ENCODE measurements at regions not wholly inside any gene's neighbourhood (a gene's known extent, or its start where the extent isn't known, plus 50 kb on each side); places are given as distances from the start of the nearest gene placed in this dataset.

DNA sequence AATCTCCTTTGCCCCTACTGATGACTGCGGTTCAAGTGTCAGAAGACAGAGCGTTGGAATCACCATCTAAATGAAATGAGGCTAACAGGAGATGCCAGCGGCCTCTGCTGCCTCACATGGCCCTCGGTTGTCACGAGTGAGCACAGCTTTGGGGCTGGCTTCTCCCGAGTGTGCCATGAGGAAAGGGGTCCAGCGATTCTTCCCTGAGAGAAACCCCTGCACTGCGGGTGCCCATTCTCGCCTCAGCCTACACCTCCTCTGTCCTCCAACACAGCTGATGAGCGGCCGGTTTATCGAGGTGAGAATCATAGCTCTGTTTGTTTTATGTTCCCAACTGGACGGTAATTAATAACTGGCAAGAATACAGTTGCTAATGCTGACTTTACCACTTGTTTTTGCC lies 144.7 kb upstream of the RPS6KA2 start:
- Histone ChIP-seq H3K4me3 (no peak overlapping the region), H3K4me1 (no peaks in the 10 kb centered on the region), H3K27me3 (ENCODE audit: low read depth) (no peaks in the 10 kb centered on the region), H3K36me3 (replicated peaks) (no peaks in the 10 kb centered on the region), H3K9me3 (no peaks in the 10 kb centered on the region)
- no peak for DNase-seq (ENCODE audit: low spot score in 2 of 2)
- in situ Hi-C loops (cut with MboI; ENCODE audit: low sequenced_read_pairs): loop anchor here (10.0 kb wide), 1 partner anchor 363 kb away; no protein-coding TSS in a partner anchor

DNA sequence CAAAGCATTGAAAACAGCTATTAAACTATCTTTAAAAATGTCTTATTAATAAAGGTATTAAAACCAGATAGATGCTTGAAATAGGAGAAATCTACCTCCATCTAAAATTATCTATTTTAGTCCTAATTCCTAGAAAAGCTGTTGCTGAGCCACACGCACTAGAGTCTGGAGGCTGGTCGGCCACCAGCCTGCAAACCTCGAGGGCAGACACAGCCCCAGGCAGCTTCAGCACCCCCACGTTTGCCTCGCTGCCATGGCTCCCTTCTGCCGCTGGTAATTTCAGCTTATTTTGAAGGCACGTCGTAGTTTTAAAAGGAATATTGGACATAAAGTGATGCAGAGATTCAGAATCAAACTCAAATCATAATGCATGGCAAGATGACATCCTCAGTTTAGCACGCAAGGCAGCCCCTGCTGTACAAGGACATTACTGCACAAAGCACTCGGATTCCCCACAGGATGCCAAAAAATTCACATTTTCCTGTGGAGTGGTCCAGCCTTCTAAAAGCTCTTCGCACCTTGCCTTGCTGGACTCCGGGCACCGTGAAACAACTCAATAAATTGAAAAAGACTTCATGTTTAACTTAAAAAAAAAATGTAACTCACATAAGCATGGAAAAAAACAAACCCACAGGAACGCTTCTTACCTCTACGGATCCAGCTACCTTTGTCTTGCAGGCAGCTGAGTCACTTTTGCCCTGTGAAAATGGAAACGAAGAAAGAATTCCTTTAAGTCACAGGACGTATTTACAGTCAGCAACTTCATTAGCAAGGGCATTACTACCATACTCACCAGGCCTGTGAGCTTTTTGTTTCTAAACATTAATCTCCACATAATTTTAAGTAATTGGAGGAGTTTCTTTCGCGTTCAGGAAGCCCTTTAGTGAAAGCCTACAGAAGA lies 143.4 kb upstream of the RPS6KA2 start:
- H3K4me1 ChIP-seq: no peaks in the 10 kb centered on the region
- in situ Hi-C loops (cut with MboI; ENCODE audit: low sequenced_read_pairs): loop anchor here (10.0 kb wide), 1 partner anchor 364 kb away; no protein-coding TSS in a partner anchor
- H3K27me3 ChIP-seq (ENCODE audit: low read depth): no peaks in the 10 kb centered on the region
- H3K36me3 ChIP-seq (replicated peaks): no peaks in the 10 kb centered on the region
- H3K4me3 ChIP-seq: no peak overlapping the region
- H3K9me3 ChIP-seq: no peaks in the 10 kb centered on the region
- no peak for DNase-seq (ENCODE audit: low spot score in 2 of 2)

DNA sequence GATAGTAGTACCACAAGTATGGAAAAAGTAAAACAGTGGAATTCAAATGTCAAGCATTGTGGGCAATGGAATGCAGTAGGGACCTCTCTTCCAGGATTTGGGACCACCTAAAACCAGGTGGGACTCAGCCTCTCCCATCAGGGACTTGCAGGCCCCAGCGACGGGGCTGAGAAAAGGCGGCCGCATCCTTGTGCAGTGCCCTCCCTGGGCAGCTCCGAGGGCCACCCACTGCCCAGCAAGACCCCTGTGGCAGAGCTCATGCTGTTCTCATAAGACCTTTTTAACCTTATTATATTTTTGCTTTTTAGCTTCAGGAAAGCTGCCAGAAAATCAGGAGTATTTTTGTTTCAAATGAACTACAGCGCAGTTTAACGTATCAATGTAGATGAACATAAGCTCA lies 142.6 kb upstream of the RPS6KA2 start:
- in situ Hi-C loops (cut with MboI; ENCODE audit: low sequenced_read_pairs): loop anchor here (10.0 kb wide), 1 partner anchor 365 kb away; no protein-coding TSS in a partner anchor
- no peak for DNase-seq (ENCODE audit: low spot score in 2 of 2)
- H3K4me3 ChIP-seq: no peak overlapping the region

DNA sequence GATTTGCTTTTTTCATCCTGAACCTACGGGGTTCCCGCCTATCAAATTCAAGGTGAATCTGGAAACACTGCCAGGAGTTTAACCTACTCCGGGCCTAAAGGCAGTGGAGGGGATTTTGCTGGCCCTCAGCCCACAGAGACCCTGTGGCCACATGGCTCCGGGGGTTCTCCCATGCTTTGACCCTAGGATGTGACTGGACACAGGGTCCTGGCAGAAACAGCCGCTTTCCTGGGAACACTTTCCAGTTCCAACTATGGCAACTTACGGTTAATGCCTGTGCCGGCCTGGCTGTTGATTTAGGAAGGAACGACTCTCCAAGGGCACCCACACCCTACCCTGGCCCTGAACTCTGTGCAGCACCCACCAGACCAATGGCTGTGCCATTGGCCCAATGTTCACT lies 141.7 kb upstream of the RPS6KA2 start:
- Histone ChIP-seq H3K4me1 (no peaks in the 10 kb centered on the region), H3K27me3 (ENCODE audit: low read depth) (no peaks in the 10 kb centered on the region), H3K9me3 (no peaks in the 10 kb centered on the region), H3K4me3 (no peak overlapping the region), H3K36me3 (replicated peaks) (no peaks in the 10 kb centered on the region)
- in situ Hi-C loops (cut with MboI; ENCODE audit: low sequenced_read_pairs): no loop called here
- no peak for DNase-seq (ENCODE audit: low spot score in 2 of 2)

More for the DNA sequence above, 142.6 kb upstream of the RPS6KA2 start:
- Histone ChIP-seq H3K9me3 (no peaks in the 10 kb centered on the region), H3K27me3 (ENCODE audit: low read depth) (no peaks in the 10 kb centered on the region), H3K36me3 (replicated peaks) (no peaks in the 10 kb centered on the region), H3K4me1 (no peaks in the 10 kb centered on the region)

DNA sequence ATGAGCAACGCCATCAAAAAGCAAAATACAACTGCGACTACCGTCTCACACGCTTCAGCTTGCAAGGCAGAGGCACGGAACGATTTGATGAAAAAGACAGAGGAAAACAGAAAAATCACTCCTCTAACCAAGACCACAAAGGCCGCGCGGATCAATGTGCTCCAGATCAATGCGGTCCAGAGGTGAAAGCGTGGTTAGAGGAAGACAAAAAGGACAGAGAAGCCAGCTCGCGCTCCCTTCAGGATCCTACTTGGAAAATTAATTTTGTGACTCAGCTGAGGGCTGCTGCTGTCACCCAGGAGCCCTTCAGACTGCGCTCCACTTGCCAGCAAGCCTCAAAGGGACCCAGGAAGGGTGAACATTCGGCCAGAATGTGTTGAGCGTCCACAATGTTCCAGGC lies 140.2 kb upstream of the RPS6KA2 start:
- Histone ChIP-seq H3K27me3 (ENCODE audit: low read depth) (no peaks in the 10 kb centered on the region), H3K36me3 (replicated peaks) (no peaks in the 10 kb centered on the region), H3K4me3 (no peak overlapping the region), H3K4me1 (no peaks in the 10 kb centered on the region), H3K9me3 (no peaks in the 10 kb centered on the region)
- peak in 1 of 2 experiments; percentile 5 for DNase-seq (ENCODE audit: low spot score in 2 of 2)
- in situ Hi-C loops (cut with MboI; ENCODE audit: low sequenced_read_pairs): no loop called here

DNA sequence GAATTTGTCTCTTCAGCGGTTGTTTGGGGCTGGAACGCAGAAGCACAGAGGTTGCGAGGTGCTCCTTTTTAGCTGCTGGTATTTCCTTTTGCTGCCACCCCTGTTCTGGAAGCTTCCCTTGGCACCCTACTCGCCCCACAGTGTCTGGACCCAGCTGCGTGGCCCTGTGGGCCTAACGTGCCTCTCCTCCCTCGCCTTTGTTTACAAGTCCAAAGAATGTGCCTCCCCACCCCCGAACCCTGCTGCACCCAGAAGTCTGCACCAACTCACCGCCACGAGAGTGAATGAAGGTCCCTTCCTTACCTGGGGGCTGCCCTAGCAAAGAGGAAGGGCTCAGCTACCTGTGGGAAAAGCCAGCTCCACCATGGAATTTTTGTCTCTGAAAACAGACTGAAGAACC lies 139.7 kb upstream of the RPS6KA2 start:
- Histone ChIP-seq H3K27me3 (ENCODE audit: low read depth) (no peaks in the 10 kb centered on the region), H3K4me3 (no peak overlapping the region), H3K4me1 (no peaks in the 10 kb centered on the region), H3K36me3 (replicated peaks) (no peaks in the 10 kb centered on the region), H3K9me3 (no peaks in the 10 kb centered on the region)
- peak in 1 of 2 experiments; percentile 3 for DNase-seq (ENCODE audit: low spot score in 2 of 2)
- in situ Hi-C loops (cut with MboI; ENCODE audit: low sequenced_read_pairs): no loop called here

DNA sequence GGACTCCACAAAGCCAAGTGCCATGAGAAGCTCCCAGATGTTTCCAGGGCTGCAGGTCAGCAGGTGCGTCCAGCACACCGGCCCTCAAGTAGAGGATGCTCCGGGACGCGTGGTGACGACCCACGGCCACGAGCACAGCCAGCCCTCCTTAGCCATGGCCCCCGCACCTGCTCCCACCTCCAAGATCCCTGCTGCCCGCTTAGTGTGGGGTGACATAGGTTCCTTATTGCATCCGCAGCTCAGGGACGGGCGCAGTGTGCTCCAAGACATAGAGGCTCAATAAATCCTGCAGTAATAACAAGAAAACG lies 138.1 kb upstream of the RPS6KA2 start:
- H3K4me1 ChIP-seq: no peaks in the 10 kb centered on the region
- no peaks in the 10 kb centered on the region for H3K9me3 ChIP-seq
- no peak for DNase-seq (ENCODE audit: low spot score in 2 of 2)
- H3K4me3 ChIP-seq: no peak overlapping the region
- in situ Hi-C loops (cut with MboI; ENCODE audit: low sequenced_read_pairs): no loop called here
- H3K27me3 ChIP-seq (ENCODE audit: low read depth): no peaks in the 10 kb centered on the region
- no peaks in the 10 kb centered on the region for H3K36me3 ChIP-seq (replicated peaks)

DNA sequence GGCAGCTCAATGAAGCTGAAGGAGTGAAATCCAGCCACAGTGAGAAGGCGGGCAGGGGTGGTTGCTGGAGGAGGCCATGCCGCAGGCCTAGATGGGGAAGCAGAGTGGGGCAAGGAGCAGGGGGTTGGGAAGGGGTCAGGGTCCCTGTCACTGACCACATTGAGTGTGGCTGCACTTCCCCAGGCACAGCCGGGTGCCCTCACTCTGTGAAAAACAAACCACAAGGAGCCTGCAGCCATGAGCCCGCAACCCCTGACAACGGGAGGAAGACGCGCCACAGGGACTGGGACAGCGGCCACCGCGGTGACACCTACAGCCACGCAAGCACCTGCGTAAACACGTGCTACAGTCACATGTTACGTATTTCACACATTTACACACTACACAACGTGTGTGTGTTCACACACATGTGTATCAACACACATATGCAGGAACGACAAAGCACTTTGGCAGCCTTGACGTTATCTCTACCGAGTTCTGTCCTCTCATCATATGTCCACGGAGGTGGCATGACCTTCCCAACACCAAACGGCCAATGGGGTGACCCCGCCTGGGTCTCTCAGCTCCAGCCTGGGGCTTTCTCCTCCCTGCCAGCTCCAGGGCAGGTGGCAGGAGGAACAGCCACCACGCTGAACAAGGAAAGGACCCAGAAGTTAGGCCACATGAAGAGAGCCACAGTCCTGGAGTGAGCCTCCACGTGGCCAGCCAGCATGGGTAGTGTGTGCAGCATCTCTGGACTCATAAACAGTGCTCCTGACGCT lies 137.6 kb upstream of the RPS6KA2 start:
- in situ Hi-C loops (cut with MboI; ENCODE audit: low sequenced_read_pairs): no loop called here
- H3K27me3 ChIP-seq (ENCODE audit: low read depth): no peaks in the 10 kb centered on the region
- DNase-seq (ENCODE audit: low spot score in 2 of 2): peak in 1 of 2 experiments; percentile 1
- H3K36me3 ChIP-seq (replicated peaks): no peaks in the 10 kb centered on the region
- no peaks in the 10 kb centered on the region for H3K4me1 ChIP-seq
- H3K4me3 ChIP-seq: no peak overlapping the region
- no peaks in the 10 kb centered on the region for H3K9me3 ChIP-seq

DNA sequence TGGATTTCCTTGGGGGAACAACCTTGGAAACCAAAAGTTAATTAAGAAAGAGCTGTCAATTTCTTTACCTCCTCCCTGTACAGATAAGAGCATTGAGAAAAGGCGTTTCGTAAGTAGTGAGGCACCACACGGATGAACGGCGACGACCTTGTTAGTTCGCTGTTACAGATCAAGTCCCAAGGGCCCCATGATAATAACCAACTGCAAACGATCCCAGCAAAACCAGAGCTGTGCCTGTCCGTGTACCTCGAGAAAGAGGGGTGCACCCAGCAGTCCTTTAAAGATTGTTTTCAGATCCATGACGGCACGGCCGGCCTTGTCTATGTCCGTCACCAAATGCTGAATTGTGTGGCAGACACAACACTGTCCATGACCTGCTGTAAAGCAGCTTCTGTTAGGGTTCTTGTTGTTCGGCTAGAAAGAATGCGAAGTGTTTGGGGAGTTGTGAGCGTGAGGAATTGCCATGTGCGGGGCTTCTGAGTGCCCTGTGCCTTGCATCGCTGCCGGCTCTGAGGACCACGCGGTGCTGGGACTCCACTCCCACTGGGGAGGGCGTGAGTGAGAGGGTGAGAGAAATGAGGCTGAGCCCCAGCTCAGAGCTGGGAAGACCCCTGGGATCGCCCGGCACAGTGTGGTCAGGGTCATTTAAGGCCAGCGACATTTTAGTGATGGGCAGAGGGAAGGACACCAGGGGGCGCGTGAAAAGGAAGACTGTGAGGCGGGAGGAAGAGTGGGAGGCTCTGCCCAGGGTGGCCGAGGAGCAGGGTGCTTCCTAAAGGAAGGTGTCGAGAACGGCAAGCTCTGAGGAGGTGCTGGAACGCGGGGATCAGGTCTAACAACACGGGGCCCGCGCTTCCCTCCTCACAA lies 136.8 kb upstream of the RPS6KA2 start:
- no peaks in the 10 kb centered on the region for H3K9me3 ChIP-seq
- no peaks in the 10 kb centered on the region for H3K27me3 ChIP-seq (ENCODE audit: low read depth)
- in situ Hi-C loops (cut with MboI; ENCODE audit: low sequenced_read_pairs): no loop called here
- no peaks in the 10 kb centered on the region for H3K36me3 ChIP-seq (replicated peaks)
- H3K4me1 ChIP-seq: no peaks in the 10 kb centered on the region
- no peak overlapping the region for H3K4me3 ChIP-seq
- no peak for DNase-seq (ENCODE audit: low spot score in 2 of 2)

DNA sequence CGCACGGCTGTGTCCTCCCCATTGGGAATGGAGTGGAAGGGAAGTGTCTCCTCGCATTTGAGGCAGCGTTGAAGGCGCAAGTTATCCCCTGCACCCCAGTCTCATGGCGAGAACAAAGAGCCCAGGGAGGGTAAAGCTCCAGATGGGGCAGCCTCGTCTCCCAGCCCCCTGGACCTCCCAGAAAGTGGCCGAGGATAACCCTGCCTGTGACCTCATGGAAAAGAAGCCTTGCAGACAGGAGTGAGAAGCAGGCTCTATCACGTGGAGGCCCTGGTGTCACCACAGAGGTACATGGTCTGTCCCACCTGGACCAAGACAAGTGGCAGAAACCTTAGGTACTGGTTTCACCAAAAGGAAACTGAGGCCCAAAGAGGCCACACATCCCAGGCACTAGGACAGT lies 134.8 kb upstream of the RPS6KA2 start:
- Histone ChIP-seq H3K36me3 (replicated peaks) (no peaks in the 10 kb centered on the region), H3K4me1 (no peaks in the 10 kb centered on the region), H3K27me3 (ENCODE audit: low read depth) (no peaks in the 10 kb centered on the region), H3K9me3 (no peaks in the 10 kb centered on the region), H3K4me3 (no peak overlapping the region)
- DNase-seq (ENCODE audit: low spot score in 2 of 2): no peak
- in situ Hi-C loops (cut with MboI; ENCODE audit: low sequenced_read_pairs): no loop called here

DNA sequence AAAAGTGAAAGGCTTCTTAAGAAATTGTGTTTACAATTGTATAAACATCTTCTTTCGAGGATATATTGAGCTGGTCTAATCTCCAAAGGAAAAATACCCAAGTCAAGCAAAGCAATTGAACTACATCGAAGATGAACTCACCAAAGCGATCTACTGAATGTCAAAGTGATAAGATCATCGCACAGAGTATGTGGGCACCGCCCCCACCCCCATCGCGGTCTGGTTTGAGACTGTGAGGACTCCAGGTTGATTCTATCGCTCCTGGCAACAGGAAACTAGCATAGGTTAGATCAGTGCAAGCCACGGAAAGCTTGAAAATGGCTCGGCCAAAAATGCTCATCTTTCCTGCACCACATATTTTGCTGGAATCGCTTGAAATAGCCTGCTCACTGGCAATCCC lies 133.2 kb upstream of the RPS6KA2 start:
- no peaks in the 10 kb centered on the region for H3K27me3 ChIP-seq (ENCODE audit: low read depth)
- H3K36me3 ChIP-seq (replicated peaks): no peaks in the 10 kb centered on the region
- no peaks in the 10 kb centered on the region for H3K4me1 ChIP-seq
- in situ Hi-C loops (cut with MboI; ENCODE audit: low sequenced_read_pairs): no loop called here
- no peak for DNase-seq (ENCODE audit: low spot score in 2 of 2)
- H3K4me3 ChIP-seq: no peak overlapping the region
- no peaks in the 10 kb centered on the region for H3K9me3 ChIP-seq

DNA sequence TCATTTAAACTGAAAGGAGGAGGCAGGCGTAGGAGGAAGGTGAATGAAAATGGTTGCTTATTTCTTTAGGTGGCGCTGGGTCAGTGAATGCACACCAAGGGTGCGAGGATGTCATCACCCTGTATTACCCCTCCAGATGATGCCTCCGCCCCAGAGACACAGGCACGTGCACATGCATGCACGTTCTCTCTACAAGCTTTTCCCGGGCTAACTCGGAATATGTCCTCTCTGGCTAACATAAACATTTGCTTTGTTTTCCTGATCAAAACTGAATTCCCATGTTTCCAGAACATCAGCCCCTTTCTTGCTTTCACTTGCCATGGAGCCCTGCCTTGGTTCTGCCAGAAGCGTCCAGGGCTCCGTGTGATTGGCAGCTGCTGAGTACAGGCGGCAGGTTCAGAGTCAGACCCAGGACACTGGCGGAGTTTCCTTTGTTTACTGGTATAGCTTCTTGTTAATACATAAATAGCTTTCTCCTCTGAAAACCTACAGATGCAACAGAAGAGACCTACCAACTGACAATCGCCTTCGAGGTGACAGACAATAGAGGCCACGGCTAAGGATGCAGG lies 131.2 kb upstream of the RPS6KA2 start:
- Histone ChIP-seq H3K36me3 (replicated peaks) (no peaks in the 10 kb centered on the region), H3K4me3 (no peak overlapping the region), H3K27me3 (ENCODE audit: low read depth) (no peaks in the 10 kb centered on the region), H3K9me3 (no peaks in the 10 kb centered on the region), H3K4me1 (no peaks in the 10 kb centered on the region)
- in situ Hi-C loops (cut with MboI; ENCODE audit: low sequenced_read_pairs): no loop called here
- no peak for DNase-seq (ENCODE audit: low spot score in 2 of 2)
